Endodermal cell (in vitro differentiated cells): ENCODE measurements at regions not wholly inside any gene's neighbourhood (a gene's known extent, or its start where the extent isn't known, plus 50 kb on each side); places are given as distances from the start of the nearest gene placed in this dataset.

ENCODE experiments used
- DNase-seq: peaks from one replicate; pipeline ENCODE4 v3.0.0-alpha.2; 2017
- H3K27ac ChIP-seq: 2 replicates; pipeline ENCODE4 v1.5.1; 2013; ENCODE audit warnings: mild to moderate bottlenecking, low read depth, low read length, moderate library complexity
- H3K27me3 ChIP-seq: 2 replicates; pipeline ENCODE4 v1.6.1; 2013; ENCODE audit warnings: mild to moderate bottlenecking, low read length, moderate library complexity; ENCODE audit not compliant: insufficient read depth, control insufficient read depth, poor library complexity, severe bottlenecking
- H3K36me3 ChIP-seq: 2 replicates; pipeline ENCODE4 v1.7.0; 2013; ENCODE audit warnings: mild to moderate bottlenecking, low read length, moderate library complexity; ENCODE audit not compliant: control insufficient read depth, insufficient read depth
- H3K4me1 ChIP-seq: one replicate; pipeline ENCODE4 v1.7.0; 2013; ENCODE audit warnings: low read length; ENCODE audit not compliant: control insufficient read depth, insufficient read depth
- H3K4me3 ChIP-seq: 2 replicates; pipeline ENCODE4 v1.5.1; 2013; ENCODE audit warnings: mild to moderate bottlenecking, low read length, moderate library complexity
- H3K9ac ChIP-seq: 2 replicates; pipeline ENCODE4 v1.6.1; 2013; ENCODE audit warnings: mild to moderate bottlenecking, low read length, moderate library complexity; ENCODE audit not compliant: poor library complexity, severe bottlenecking; ENCODE audit errors: extremely low read depth
- H3K9me3 ChIP-seq: 2 replicates; pipeline ENCODE4 v1.6.1; 2013; ENCODE audit warnings: mild to moderate bottlenecking, low read length, moderate library complexity; ENCODE audit not compliant: control insufficient read depth
- H3K27ac Mint-ChIP-seq: 2 replicates; pipeline ENCODE4 v1.8.0; 2020; ENCODE audit warnings: mixed read lengths
- H3K27me3 Mint-ChIP-seq: 2 replicates; pipeline ENCODE4 v1.8.0; 2021; ENCODE audit warnings: mild to moderate bottlenecking, mixed read lengths; ENCODE audit not compliant: insufficient read depth
- H3K36me3 Mint-ChIP-seq: 2 replicates; pipeline ENCODE4 v1.8.0; 2020; ENCODE audit warnings: low read depth, mixed read lengths
- H3K4me1 Mint-ChIP-seq: 2 replicates; pipeline ENCODE4 v1.8.0; 2020; ENCODE audit warnings: mixed read lengths
- H3K4me3 Mint-ChIP-seq: 2 replicates; pipeline ENCODE4 v1.8.0; 2020; ENCODE audit warnings: mild to moderate bottlenecking, moderate library complexity, mixed read lengths
- H3K9me3 Mint-ChIP-seq: 2 replicates; pipeline ENCODE4 v1.8.0; 2020; ENCODE audit warnings: mild to moderate bottlenecking, mixed read lengths
- WGBS, 2 experiments: methylation state at CpG; one replicate each; pipeline versions ENCODE4 v1.1.5 to v1.1.7; 2013; ENCODE audit warnings: missing lambda C conversion rate in 2 of 2, mixed read lengths in 1 of 2; ENCODE audit not compliant: insufficient coverage in 1 of 2, insufficient read length in 1 of 2; 5-methylcytosine and 5-hydroxymethylcytosine counted together
- TF ChIP-seq, protein P1 (sequence below): fragments of 200-600 bp; sonication (generic); conservative IDR thresholded peaks from 2 replicates; pipeline ENCODE4 v1.5.0; 2021; ENCODE audit warnings: antibody characterized with exemption, mild to moderate bottlenecking

- no peak overlapping the region for H3K4me3 ChIP-seq
- no peaks in the 10 kb centered on the region for H3K9me3 ChIP-seq
- no peaks in the 10 kb centered on the region for H3K27me3 ChIP-seq
- peaks cover 5% of the 10 kb centered on the region for H3K4me1 Mint-ChIP-seq
- no peak overlapping the region for H3K27ac ChIP-seq
- H3K27me3 Mint-ChIP-seq: peaks cover 16% of the 10 kb centered on the region
- H3K36me3 ChIP-seq: no peaks in the 10 kb centered on the region
- H3K4me3 Mint-ChIP-seq: no peak overlapping the region
- WGBS, 2 experiments: 96 to 100% methylated on average over 1 of the region's 3 CpGs
- H3K27ac Mint-ChIP-seq: no peak overlapping the region
- H3K36me3 Mint-ChIP-seq: no peaks in the 10 kb centered on the region
- no peak overlapping the region for H3K9ac ChIP-seq
- H3K9me3 Mint-ChIP-seq: peaks cover 11% of the 10 kb centered on the region
- H3K4me1 ChIP-seq: no peaks in the 10 kb centered on the region
- DNase-seq: no peak
- TF ChIP-seq, protein P1, sequence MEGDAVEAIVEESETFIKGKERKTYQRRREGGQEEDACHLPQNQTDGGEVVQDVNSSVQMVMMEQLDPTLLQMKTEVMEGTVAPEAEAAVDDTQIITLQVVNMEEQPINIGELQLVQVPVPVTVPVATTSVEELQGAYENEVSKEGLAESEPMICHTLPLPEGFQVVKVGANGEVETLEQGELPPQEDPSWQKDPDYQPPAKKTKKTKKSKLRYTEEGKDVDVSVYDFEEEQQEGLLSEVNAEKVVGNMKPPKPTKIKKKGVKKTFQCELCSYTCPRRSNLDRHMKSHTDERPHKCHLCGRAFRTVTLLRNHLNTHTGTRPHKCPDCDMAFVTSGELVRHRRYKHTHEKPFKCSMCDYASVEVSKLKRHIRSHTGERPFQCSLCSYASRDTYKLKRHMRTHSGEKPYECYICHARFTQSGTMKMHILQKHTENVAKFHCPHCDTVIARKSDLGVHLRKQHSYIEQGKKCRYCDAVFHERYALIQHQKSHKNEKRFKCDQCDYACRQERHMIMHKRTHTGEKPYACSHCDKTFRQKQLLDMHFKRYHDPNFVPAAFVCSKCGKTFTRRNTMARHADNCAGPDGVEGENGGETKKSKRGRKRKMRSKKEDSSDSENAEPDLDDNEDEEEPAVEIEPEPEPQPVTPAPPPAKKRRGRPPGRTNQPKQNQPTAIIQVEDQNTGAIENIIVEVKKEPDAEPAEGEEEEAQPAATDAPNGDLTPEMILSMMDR: no peak
Observed at GRCh38 chr3:74564560-74564959, 49.9 kb downstream of the CNTN3 start.

GRCh38 chr3:74562558-74563269 is 51.7 kb downstream of the CNTN3 start:
- H3K4me1 Mint-ChIP-seq: peaks cover 9% of the 10 kb centered on the region
- no peak overlapping the region for H3K27ac ChIP-seq
- peaks cover 13% of the 10 kb centered on the region for H3K9me3 Mint-ChIP-seq
- H3K4me3 ChIP-seq: no peak overlapping the region
- no peaks in the 10 kb centered on the region for H3K9me3 ChIP-seq
- H3K4me3 Mint-ChIP-seq: no peak overlapping the region
- DNase-seq: no peak
- H3K36me3 ChIP-seq: no peaks in the 10 kb centered on the region
- H3K36me3 Mint-ChIP-seq: no peaks in the 10 kb centered on the region
- no peak overlapping the region for H3K27ac Mint-ChIP-seq
- H3K9ac ChIP-seq: no peak overlapping the region
- peaks cover 18% of the 10 kb centered on the region for H3K27me3 Mint-ChIP-seq
- H3K27me3 ChIP-seq: no peaks in the 10 kb centered on the region
- H3K4me1 ChIP-seq: peaks cover 5% of the 10 kb centered on the region
- WGBS, 2 experiments: 92 to 93% methylated on average over 6 to 8 of the region's 8 CpGs
- TF ChIP-seq, protein P1: no peak

DNA sequence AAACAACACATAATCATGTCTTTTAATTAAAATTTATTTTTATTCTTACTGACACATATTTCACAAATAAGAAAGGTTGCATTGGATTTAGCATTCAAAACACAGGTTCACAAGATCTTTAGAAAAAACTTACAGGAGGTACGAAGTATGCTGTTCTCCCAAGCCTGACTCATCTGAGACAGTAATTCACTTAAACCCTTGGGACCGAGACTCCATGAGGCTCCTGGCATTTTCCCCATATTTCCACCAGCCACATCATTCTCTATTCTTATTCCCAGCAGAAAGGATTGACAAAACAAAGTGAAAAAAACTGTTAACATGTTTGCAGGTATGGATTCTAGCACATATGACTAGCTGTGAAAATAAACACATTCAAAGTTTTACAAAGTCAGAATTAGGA is 52.6 kb downstream of the CNTN3 start:
- Mint-ChIP-seq H3K27me3 (peaks cover 20% of the 10 kb centered on the region), H3K9me3 (peaks cover 13% of the 10 kb centered on the region), H3K36me3 (no peaks in the 10 kb centered on the region), H3K4me1 (peaks cover 9% of the 10 kb centered on the region), H3K27ac (no peak overlapping the region), H3K4me3 (no peak overlapping the region)
- WGBS, 2 experiments: 97 to 100% methylated on average over 1 to 2 of the region's 2 CpGs
- TF ChIP-seq, protein P1: no peak
- Histone ChIP-seq H3K4me3 (no peak overlapping the region), H3K4me1 (peaks cover 5% of the 10 kb centered on the region), H3K9me3 (no peaks in the 10 kb centered on the region), H3K9ac (no peak overlapping the region), H3K36me3 (no peaks in the 10 kb centered on the region), H3K27me3 (no peaks in the 10 kb centered on the region), H3K27ac (no peak overlapping the region)
- no peak for DNase-seq
